H1 (cell line): ENCODE measurements at regions not wholly inside any gene's neighbourhood (a gene's known extent, or its start where the extent isn't known, plus 50 kb on each side); places are given as distances from the start of the nearest gene placed in this dataset.

Experiments
- CTCF ChIA-PET: fragments of 300-600 bp; sonication (Branson Sonifier 250); formaldehyde crosslinking; loops from one replicate; lab custom pipeline; 2021; ENCODE audit not compliant: partially characterized antibody; lab: Charles Lee
- POLR2A ChIA-PET: fragments of 300-600 bp; sonication (Branson Sonifier 250); formaldehyde crosslinking; loops from one replicate; lab custom pipeline; 2021; ENCODE audit warnings: inconsistent platforms; ENCODE audit not compliant: partially characterized antibody; lab: Charles Lee
- DNase-seq, 2 experiments: peaks; one replicate each; pipeline versions ENCODE4 v3.0.0 to v3.0.0-alpha.2; 2010 to 2022; ENCODE audit warnings: low spot score in 2 of 2, low read depth in 1 of 2, mixed read lengths in 1 of 2
- FAIRE-seq: peaks from 2 replicates; lab custom pipeline; 2011; peaks lifted over from hg19 to GRCh38; lab: Jason Lieb, UNC
- H2AFZ ChIP-seq: 2 replicates; pipeline ENCODE4 v1.8.1; 2012; ENCODE audit warnings: low read length, inconsistent platforms
- H2AK5ac ChIP-seq: 2 replicates; pipeline ENCODE4 v1.6.1; 2013; ENCODE audit warnings: low read depth, low read length
- H2BK120ac ChIP-seq: replicated peaks from 2 replicates; pipeline ENCODE3; 2013; ENCODE audit warnings: low read depth, low read length, inconsistent platforms
- H2BK12ac ChIP-seq: 2 replicates; pipeline ENCODE4 v1.6.1; 2013; ENCODE audit warnings: low read depth, low read length
- H2BK15ac ChIP-seq: 2 replicates; pipeline ENCODE4 v1.6.1; 2013; ENCODE audit warnings: low read length
- H2BK20ac ChIP-seq: 2 replicates; pipeline ENCODE4 v1.6.1; 2013; ENCODE audit warnings: low read length
- H2BK5ac ChIP-seq: 2 replicates; pipeline ENCODE4 v1.6.1; 2013; ENCODE audit warnings: low read depth, low read length
- H3K14ac ChIP-seq: 2 replicates; pipeline ENCODE4 v1.6.1; 2013; ENCODE audit warnings: inconsistent platforms; ENCODE audit not compliant: insufficient read length
- H3K18ac ChIP-seq: 2 replicates; pipeline ENCODE4 v1.6.1; 2013; ENCODE audit warnings: low read length; ENCODE audit errors: extremely low read depth
- H3K23ac ChIP-seq: 2 replicates; pipeline ENCODE4 v1.6.1; 2013; ENCODE audit warnings: inconsistent platforms; ENCODE audit not compliant: insufficient read length
- H3K23me2 ChIP-seq: 2 replicates; pipeline ENCODE4 v1.6.1; 2013; ENCODE audit warnings: low read depth, low read length
- H3K27ac ChIP-seq: 2 replicates; pipeline ENCODE4 v1.6.1; 2011; ENCODE audit warnings: low read depth, low read length, inconsistent platforms
- H3K27me3 ChIP-seq, 4 experiments: replicated peaks in 1 of 4; 1 replicate in 1 of 4; 2 replicates in 3 of 4; pipeline versions ENCODE4 v1.6.1 to v1.8.1; 2011 to 2013; ENCODE audit warnings: low read length in 3 of 4, mild to moderate bottlenecking in 3 of 4, inconsistent platforms in 2 of 4, mixed read lengths in 2 of 4, moderate library complexity in 1 of 4; ENCODE audit not compliant: control insufficient read depth in 3 of 4, insufficient read depth in 3 of 4; ENCODE audit errors: extremely low read depth in 1 of 4
- H3K36me3 ChIP-seq, 4 experiments: 2 replicates each; pipeline versions ENCODE4 v1.6.1 to v1.8.1; 2011 to 2013; ENCODE audit warnings: mild to moderate bottlenecking in 4 of 4, low read length in 3 of 4, moderate library complexity in 2 of 4, control low read depth in 1 of 4, inconsistent platforms in 1 of 4; ENCODE audit not compliant: insufficient read depth in 4 of 4, control insufficient read depth in 2 of 4
- H3K4ac ChIP-seq: replicated peaks from 2 replicates; pipeline ENCODE3; 2013; ENCODE audit warnings: low read length, low read depth, mixed read lengths, inconsistent platforms; ENCODE audit not compliant: insufficient read length
- H3K4me1 ChIP-seq, 4 experiments: replicated peaks in 1 of 4; 1 replicate in 1 of 4; 2 replicates in 3 of 4; pipeline versions ENCODE4 v1.6.1 to v1.8.1; 2011 to 2013; ENCODE audit warnings: low read length in 3 of 4, inconsistent platforms in 2 of 4, mixed read lengths in 1 of 4; ENCODE audit not compliant: insufficient read depth in 4 of 4, control insufficient read depth in 3 of 4
- H3K4me2 ChIP-seq, 2 experiments: 2 replicates each; pipeline versions ENCODE4 v1.6.1 to v1.8.1; 2011 to 2013; ENCODE audit warnings: low read depth in 2 of 2, low read length in 2 of 2, control low read depth in 1 of 2, inconsistent platforms in 1 of 2, mild to moderate bottlenecking in 1 of 2; ENCODE audit not compliant: insufficient read depth in 1 of 2
- H3K4me3 ChIP-seq, 4 experiments: fragments of 200-600, 300-600 bp in 1 of 4; sonication (generic), shearing (Covaris generic), sonication (Bioruptor Twin) in 1 of 4; 2 replicates each; pipeline versions ENCODE4 v1.5.1 to v1.8.1; 2011 to 2016; ENCODE audit warnings: low read length in 4 of 4, low read depth in 3 of 4, control low read depth in 2 of 4, inconsistent platforms in 2 of 4, mild to moderate bottlenecking in 2 of 4, mixed read lengths in 1 of 4, moderate library complexity in 1 of 4; ENCODE audit not compliant: insufficient read depth in 2 of 4; ENCODE audit errors: extremely low read depth in 1 of 4
- H3K56ac ChIP-seq: replicated peaks from 2 replicates; pipeline ENCODE3; 2013; ENCODE audit warnings: low read depth, mild to moderate bottlenecking, mixed read lengths, low read length, inconsistent platforms; ENCODE audit not compliant: insufficient read length
- H3K79me1 ChIP-seq: 2 replicates; pipeline ENCODE4 v1.6.1; 2013; ENCODE audit warnings: low read depth, low read length, control low read depth
- H3K79me2 ChIP-seq, 2 experiments: 2 replicates each; pipeline versions ENCODE4 v1.6.1 to v1.8.1; 2012 to 2013; ENCODE audit warnings: low read length in 2 of 2, mild to moderate bottlenecking in 2 of 2, inconsistent platforms in 1 of 2; ENCODE audit not compliant: insufficient read depth in 2 of 2, control insufficient read depth in 1 of 2
- H3K9ac ChIP-seq, 4 experiments: replicated peaks in 1 of 4; 1 replicate in 1 of 4; 2 replicates in 3 of 4; pipeline versions ENCODE4 v1.6.1 to v1.8.1; 2011 to 2013; ENCODE audit warnings: low read depth in 3 of 4, low read length in 3 of 4, control low read depth in 2 of 4, mild to moderate bottlenecking in 2 of 4, moderate library complexity in 2 of 4, inconsistent platforms in 1 of 4; ENCODE audit errors: extremely low read depth in 1 of 4
- H3K9me3 ChIP-seq, 2 experiments: 2 replicates each; pipeline versions ENCODE4 v1.6.1 to v1.8.1; 2012 to 2013; ENCODE audit warnings: mild to moderate bottlenecking in 2 of 2, moderate library complexity in 2 of 2, control low read depth in 1 of 2, inconsistent platforms in 1 of 2, low read depth in 1 of 2, low read length in 1 of 2, mixed read lengths in 1 of 2; ENCODE audit not compliant: insufficient read depth in 2 of 2
- H4K20me1 ChIP-seq, 2 experiments: replicated peaks in 1 of 2; 2 replicates each; pipeline versions ENCODE3 to v1.8.1; 2011 to 2013; ENCODE audit warnings: inconsistent platforms in 2 of 2, low read length in 2 of 2, mild to moderate bottlenecking in 1 of 2; ENCODE audit not compliant: insufficient read depth in 2 of 2, control insufficient read depth in 1 of 2
- H4K5ac ChIP-seq: 2 replicates; pipeline ENCODE4 v1.6.1; 2013; ENCODE audit warnings: low read length, low read depth, mixed read lengths, inconsistent platforms; ENCODE audit not compliant: insufficient read length
- H4K8ac ChIP-seq: 2 replicates; pipeline ENCODE4 v1.8.0; 2013; ENCODE audit warnings: mild to moderate bottlenecking, moderate library complexity, low read length, inconsistent platforms; ENCODE audit not compliant: insufficient read depth; ENCODE audit errors: extremely low read depth
- H4K91ac ChIP-seq: replicated peaks from 2 replicates; pipeline ENCODE3; 2013; ENCODE audit warnings: low read length, mixed read lengths, inconsistent platforms; ENCODE audit not compliant: insufficient read length
- CREB1 ChIP-seq: IDR thresholded peaks from 2 replicates; pipeline ENCODE4 v1.6.1; 2012; ENCODE audit warnings: inconsistent platforms
- WGBS, 2 experiments: shearing (Covaris generic) in 1 of 2; methylation state at CpG; one replicate each; pipeline versions ENCODE4 v1.1.6 to v1.1.7; 2013 to 2015; ENCODE audit warnings: low lambda C conversion rate in 2 of 2, mixed read lengths in 2 of 2, inconsistent platforms in 1 of 2, low coverage in 1 of 2, missing lambda C conversion rate in 1 of 2; ENCODE audit not compliant: insufficient replicate concordance in 2 of 2, insufficient coverage in 1 of 2, insufficient read length in 1 of 2; ENCODE audit errors: extremely low coverage in 1 of 2, missing lambda C conversion rate in 1 of 2; 5-methylcytosine and 5-hydroxymethylcytosine counted together
- TF ChIP-seq, protein P1 (sequence below): IDR thresholded peaks from 2 replicates; pipeline ENCODE4 v1.6.1; 2012; ENCODE audit warnings: low read length, inconsistent platforms

DNA sequence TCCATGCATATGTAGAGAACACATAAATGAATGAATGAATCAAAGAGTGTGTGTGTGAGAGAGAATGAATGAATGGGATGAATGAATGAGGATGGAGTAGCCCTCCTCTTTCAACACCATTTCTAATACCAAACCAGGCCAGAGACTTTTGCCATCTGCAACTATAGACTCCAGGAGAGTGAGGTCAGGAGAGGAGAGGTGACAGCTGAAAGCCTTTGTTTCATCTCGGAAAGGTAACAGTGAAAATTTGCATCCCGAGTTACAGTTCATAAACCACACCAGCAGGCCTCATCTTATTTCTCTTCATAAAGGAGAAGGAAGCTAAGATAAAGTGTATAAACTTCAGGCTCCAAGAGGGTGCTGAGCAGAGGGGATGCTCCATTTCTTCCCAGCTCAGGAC, 255.3 kb upstream of the KLF4 start:
- no peak for FAIRE-seq
- TF ChIP-seq, protein P1, sequence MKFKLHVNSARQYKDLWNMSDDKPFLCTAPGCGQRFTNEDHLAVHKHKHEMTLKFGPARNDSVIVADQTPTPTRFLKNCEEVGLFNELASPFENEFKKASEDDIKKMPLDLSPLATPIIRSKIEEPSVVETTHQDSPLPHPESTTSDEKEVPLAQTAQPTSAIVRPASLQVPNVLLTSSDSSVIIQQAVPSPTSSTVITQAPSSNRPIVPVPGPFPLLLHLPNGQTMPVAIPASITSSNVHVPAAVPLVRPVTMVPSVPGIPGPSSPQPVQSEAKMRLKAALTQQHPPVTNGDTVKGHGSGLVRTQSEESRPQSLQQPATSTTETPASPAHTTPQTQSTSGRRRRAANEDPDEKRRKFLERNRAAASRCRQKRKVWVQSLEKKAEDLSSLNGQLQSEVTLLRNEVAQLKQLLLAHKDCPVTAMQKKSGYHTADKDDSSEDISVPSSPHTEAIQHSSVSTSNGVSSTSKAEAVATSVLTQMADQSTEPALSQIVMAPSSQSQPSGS: no peak
- no peak for TF ChIP-seq CREB1

More for the DNA sequence above, 255.3 kb upstream of the KLF4 start:
- H2BK12ac ChIP-seq: no peak overlapping the region
- no peak overlapping the region for H4K5ac ChIP-seq
- no peak overlapping the region for H3K14ac ChIP-seq
- H4K8ac ChIP-seq: no peak overlapping the region
- no peak overlapping the region for H3K9ac ChIP-seq
- H2AK5ac ChIP-seq: no peak overlapping the region
- DNase-seq: no peak
- no peak overlapping the region for H3K4me3 ChIP-seq
- H3K9me3 ChIP-seq: no peaks in the 10 kb centered on the region
- H2BK15ac ChIP-seq: no peak overlapping the region
- H4K91ac ChIP-seq: no peak overlapping the region
- no peaks in the 10 kb centered on the region for H3K79me1 ChIP-seq
- ChIA-PET CTCF (interaction anchor here (1.3 kb wide), 1 partner anchor 18 kb away, joined by 3 read pairs; no protein-coding TSS in a partner anchor), POLR2A (no interaction called here)
- H2AFZ ChIP-seq: no peak overlapping the region
- H3K36me3 ChIP-seq: no peaks in the 10 kb centered on the region
- H3K23me2 ChIP-seq: no peaks in the 10 kb centered on the region
- no peaks in the 10 kb centered on the region for H3K27me3 ChIP-seq
- no peaks in the 10 kb centered on the region for H3K79me2 ChIP-seq
- peaks cover 0 to 4% (median under 1%) of the 10 kb centered on the region in 4 experiments; a peak in 2 of 7 replicates for H3K4me1 ChIP-seq
- no peak overlapping the region for H2BK20ac ChIP-seq
- no peak overlapping the region for H3K56ac ChIP-seq
- H4K20me1 ChIP-seq: no peaks in the 10 kb centered on the region
- 85% methylated on average over 2 of the region's 2 CpGs; no CpG with 5 or more reads in 1 of the 2 experiments for WGBS, 2 experiments
- no peak overlapping the region for H3K4ac ChIP-seq
- no peak overlapping the region for H2BK5ac ChIP-seq
- H3K18ac ChIP-seq: no peak overlapping the region
- H3K4me2 ChIP-seq: no peak overlapping the region
- no peak overlapping the region for H3K23ac ChIP-seq
- H2BK120ac ChIP-seq: no peak overlapping the region
- H3K27ac ChIP-seq: no peak overlapping the region
